ENCODE measurements at regions not wholly inside any gene's neighbourhood (a gene's known extent, or its start where the extent isn't known, plus 50 kb on each side); places are given as distances from the start of the nearest gene placed in this dataset.

- no peak for TF ChIP-seq CTCF (IDR thresholded peaks at IDR 0.05; ENCODE audit: low read depth, low read length, missing input control)
- TF ChIP-seq RAD21 (IDR thresholded peaks at IDR 0.05): no peak
Measured at GRCh38 chr9:129451089-129451656, 169.7 kb downstream of the C9orf50 start.
